Anterior cingulate cortex (tissue), 58 donors: ENCODE measurements at regions not wholly inside any gene's neighbourhood (a gene's known extent, or its start where the extent isn't known, plus 50 kb on each side); places are given as distances from the start of the nearest gene placed in this dataset.

Experiments used
- DNase-seq, 58 donors: peaks; one replicate each; lab custom pipeline; 2025; lab: John Stamatoyannopoulos, UW

DNA sequence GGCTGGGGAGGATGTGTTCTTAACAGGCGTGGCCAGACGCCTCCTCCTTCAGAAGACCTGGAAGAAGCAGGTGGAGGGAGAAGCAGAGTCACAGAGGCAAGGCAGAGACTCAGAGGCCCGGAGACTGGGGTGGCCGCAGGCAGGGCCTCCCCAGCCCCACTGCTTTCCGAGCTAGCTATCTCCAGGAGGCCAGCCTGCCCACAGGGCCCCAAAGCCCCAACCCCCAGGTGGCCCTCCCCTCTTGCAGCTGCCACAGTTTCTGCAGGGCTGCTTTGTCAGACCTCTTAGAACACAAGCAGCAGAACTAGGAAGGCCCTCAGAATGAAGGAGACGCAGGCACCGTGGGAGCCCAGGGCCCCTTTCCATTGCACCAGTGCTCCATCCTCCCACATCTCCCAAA lies 69.0 kb upstream of the MLN start:
- no peak for DNase-seq

GRCh38 chr6:33869826-33870423 lies 66.1 kb upstream of the MLN start:
- no peak for DNase-seq

- DNase-seq, result no peak
Observed at GRCh38 chr6:33869121-33869520, 65.3 kb upstream of the MLN start.

GRCh38 chr6:33868141-33868540 lies 64.3 kb upstream of the MLN start:
- DNase-seq, result no peak

- DNase-seq, result no peak
Observed at GRCh38 chr6:33865478-33866077, 61.8 kb upstream of the MLN start.

GRCh38 chr6:33863723-33864440 lies 60.1 kb upstream of the MLN start:
- DNase-seq, result no peak

GRCh38 chr6:33863084-33863483 lies 59.3 kb upstream of the MLN start:
- DNase-seq, result no peak

- DNase-seq, result no peak
Observed at GRCh38 chr6:33862536-33862935, 58.7 kb upstream of the MLN start.

DNA sequence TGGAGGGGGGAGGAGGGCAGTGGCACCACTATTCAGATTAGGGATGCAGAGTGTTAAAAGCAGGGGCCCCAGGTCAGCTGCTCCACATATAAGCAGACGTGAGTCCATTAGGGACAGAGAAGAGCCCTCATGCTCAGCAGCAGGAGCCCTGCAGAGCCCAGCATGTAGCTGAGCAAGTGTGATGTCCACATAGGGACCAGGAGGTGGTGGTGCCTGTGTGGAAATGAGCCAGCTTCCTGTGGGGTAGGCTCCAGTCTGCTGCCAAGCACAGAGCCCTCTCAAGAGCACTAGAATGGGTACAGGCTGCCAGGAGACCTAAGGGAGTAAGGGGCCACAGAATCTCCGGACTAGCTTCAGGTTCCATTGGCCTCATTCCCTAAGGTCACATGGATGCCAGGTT lies 57.9 kb upstream of the MLN start:
- no peak for DNase-seq

GRCh38 chr6:33860706-33861474 lies 57.1 kb upstream of the MLN start:
- no peak for DNase-seq

GRCh38 chr6:33860006-33860405 lies 56.2 kb upstream of the MLN start:
- DNase-seq, result no peak

- no peak for DNase-seq
Observed at GRCh38 chr6:33858804-33859505, 55.2 kb upstream of the MLN start.

GRCh38 chr6:33857932-33858475 lies 54.2 kb upstream of the MLN start:
- no peak for DNase-seq

- no peak for DNase-seq
Observed at GRCh38 chr6:33857093-33857931, 53.5 kb upstream of the MLN start.

DNA sequence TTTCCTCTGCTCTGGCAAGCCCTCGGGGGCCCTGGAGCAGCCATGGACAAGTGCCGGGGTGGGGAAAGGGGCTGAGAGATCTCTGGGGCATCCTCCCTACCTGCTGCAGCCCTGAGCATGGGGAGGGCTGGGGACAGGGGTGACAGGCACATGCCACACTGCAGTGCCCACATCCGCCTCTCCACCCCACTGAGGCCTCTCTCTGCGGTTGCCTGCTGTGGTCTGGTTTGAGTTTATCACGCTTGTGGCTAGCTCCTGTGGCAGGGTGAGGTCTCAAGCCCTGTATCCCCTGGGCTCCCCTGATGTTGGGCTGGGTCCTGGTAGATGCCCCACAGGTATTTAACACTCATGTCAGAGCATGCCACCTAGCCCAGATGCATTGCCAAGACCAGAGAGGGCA lies 52.9 kb upstream of the MLN start:
- no peak for DNase-seq

- no peak for DNase-seq
Observed at GRCh38 chr6:33856031-33856590, 52.3 kb upstream of the MLN start.

GRCh38 chr6:33854572-33855030 lies 50.8 kb upstream of the MLN start:
- no peak for DNase-seq

GRCh38 chr6:33853736-33854135 lies 49.9 kb upstream of the MLN start:
- DNase-seq, result no peak
